ENCODE measurements at regions not wholly inside any gene's neighbourhood (a gene's known extent, or its start where the extent isn't known, plus 50 kb on each side); places are given as distances from the start of the nearest gene placed in this dataset.

- TF ChIP-seq EP300 (IDR thresholded peaks at IDR 0.05) (no peak), POLR2A (IDR thresholded peaks at IDR 0.05) (no peak)
Observed at GRCh38 chr2:38130876-38131275, 54.9 kb upstream of the CYP1B1 start.
